Cerebellar cortex (tissue), 1 donor: ENCODE measurements at regions not wholly inside any gene's neighbourhood (a gene's known extent, or its start where the extent isn't known, plus 50 kb on each side); places are given as distances from the start of the nearest gene placed in this dataset.
"Not testable (repeated sequence)": the region's sequence is repeated elsewhere in the genome, so short reads cannot be mapped to it uniquely, and the experiment has no call there.

ENCODE experiments used
- DNase-seq: peaks from one replicate; pipeline ENCODE4 v3.0.0-alpha.2; 2015; ENCODE audit warnings: low spot score

- no peak for DNase-seq
Observed at GRCh38 chr18:1133541-1133940, 228.9 kb downstream of the ADCYAP1 start.

GRCh38 chr18:1147730-1148129 is 243.1 kb downstream of the ADCYAP1 start:
- no peak for DNase-seq

GRCh38 chr18:1149709-1150108 is 245.0 kb downstream of the ADCYAP1 start:
- DNase-seq: no peak

- DNase-seq: no peak
Observed at GRCh38 chr18:1150344-1150743, 245.7 kb downstream of the ADCYAP1 start.

GRCh38 chr18:1152958-1153357 is 248.3 kb downstream of the ADCYAP1 start:
- not testable (repeated sequence) for DNase-seq

- no peak for DNase-seq
Observed at GRCh38 chr18:1173593-1173992, 268.9 kb downstream of the ADCYAP1 start.

GRCh38 chr18:1177232-1177631 is 272.6 kb downstream of the ADCYAP1 start:
- DNase-seq: no peak

GRCh38 chr18:1191341-1191740 is 286.7 kb downstream of the ADCYAP1 start:
- no peak for DNase-seq

GRCh38 chr18:1213126-1213525 is 308.5 kb downstream of the ADCYAP1 start:
- no peak for DNase-seq

- DNase-seq: no peak
Observed at GRCh38 chr18:1222880-1223279, 318.2 kb downstream of the ADCYAP1 start.

GRCh38 chr18:1227025-1227424 is 322.4 kb downstream of the ADCYAP1 start:
- DNase-seq: no peak

- no peak for DNase-seq
Observed at GRCh38 chr18:1229634-1230033, 325.0 kb downstream of the ADCYAP1 start.

GRCh38 chr18:1232867-1233266 is 328.2 kb downstream of the ADCYAP1 start:
- no peak for DNase-seq

- no peak for DNase-seq
Observed at GRCh38 chr18:1240701-1241100, 336.0 kb downstream of the ADCYAP1 start.

GRCh38 chr18:1244397-1245122 is 339.9 kb downstream of the ADCYAP1 start:
- no peak for DNase-seq

GRCh38 chr18:1246827-1247226 is 342.2 kb downstream of the ADCYAP1 start:
- no peak for DNase-seq

GRCh38 chr18:1252534-1252933 is 347.9 kb downstream of the ADCYAP1 start:
- DNase-seq: no peak

- no peak for DNase-seq
Observed at GRCh38 chr18:1252936-1253335, 348.3 kb downstream of the ADCYAP1 start.

- DNase-seq: no peak
Observed at GRCh38 chr18:1253827-1254226, 349.2 kb downstream of the ADCYAP1 start.

GRCh38 chr18:1261054-1261453 is 356.4 kb downstream of the ADCYAP1 start:
- DNase-seq: no peak

- no peak for DNase-seq
Observed at GRCh38 chr18:1267021-1267420, 362.4 kb downstream of the ADCYAP1 start.

- no peak for DNase-seq
Observed at GRCh38 chr18:1270081-1270480, 365.4 kb downstream of the ADCYAP1 start.

GRCh38 chr18:1273469-1273868 is 368.8 kb downstream of the ADCYAP1 start:
- no peak for DNase-seq

GRCh38 chr18:1292167-1292566 is 387.5 kb downstream of the ADCYAP1 start:
- DNase-seq: no peak
